HFFc6 (cell line): ENCODE measurements at regions not wholly inside any gene's neighbourhood (a gene's known extent, or its start where the extent isn't known, plus 50 kb on each side); places are given as distances from the start of the nearest gene placed in this dataset.
A peak's percentile ranks its signal among the peaks of the same experiment; 100 is the strongest.
"Not testable (repeated sequence)": the region's sequence is repeated elsewhere in the genome, so short reads cannot be mapped to it uniquely, and the experiment has no call there.

Experiments used
- DNase-seq: peaks from one replicate; pipeline ENCODE4 v3.0.0-alpha.2; 2018
- H3K27ac Mint-ChIP-seq: 2 replicates; pipeline ENCODE4 v1.8.0; 2020; ENCODE audit warnings: mild to moderate bottlenecking, mixed read lengths
- H3K27me3 Mint-ChIP-seq: 2 replicates; pipeline ENCODE4 v1.8.0; 2021; ENCODE audit warnings: mild to moderate bottlenecking, moderate library complexity, mixed read lengths; ENCODE audit not compliant: insufficient read depth
- H3K36me3 Mint-ChIP-seq: 2 replicates; pipeline ENCODE4 v1.8.0; 2021; ENCODE audit warnings: low read depth, mixed read lengths
- H3K4me1 Mint-ChIP-seq: 2 replicates; pipeline ENCODE4 v1.8.0; 2020; ENCODE audit warnings: low read depth, mixed read lengths
- H3K4me3 Mint-ChIP-seq: 2 replicates; pipeline ENCODE4 v1.8.0; 2020; ENCODE audit warnings: mild to moderate bottlenecking, moderate library complexity, mixed read lengths
- H3K9me3 Mint-ChIP-seq: 2 replicates; pipeline ENCODE4 v1.8.0; 2020; ENCODE audit warnings: mild to moderate bottlenecking, mixed read lengths
- TF ChIP-seq, protein P1 (sequence below): fragments of 200-600 bp; sonication (generic); IDR thresholded peaks from 2 replicates; pipeline ENCODE4 v1.5.0; 2021; ENCODE audit warnings: antibody characterized with exemption, mild to moderate bottlenecking

GRCh38 chr2:235430366-235431083, 63.3 kb upstream of the AGAP1 start:
- Mint-ChIP-seq H3K4me1 (peaks cover 6% of the 10 kb centered on the region; the same call in 1 of the 2 replicates), H3K4me3 (no peak overlapping the region), H3K27ac (no peak overlapping the region), H3K9me3 (no peaks in the 10 kb centered on the region; the same call in 1 of the 2 replicates), H3K36me3 (no peaks in the 10 kb centered on the region), H3K27me3 (peaks cover 8% of the 10 kb centered on the region)
- no peak for DNase-seq
- TF ChIP-seq, protein P1, sequence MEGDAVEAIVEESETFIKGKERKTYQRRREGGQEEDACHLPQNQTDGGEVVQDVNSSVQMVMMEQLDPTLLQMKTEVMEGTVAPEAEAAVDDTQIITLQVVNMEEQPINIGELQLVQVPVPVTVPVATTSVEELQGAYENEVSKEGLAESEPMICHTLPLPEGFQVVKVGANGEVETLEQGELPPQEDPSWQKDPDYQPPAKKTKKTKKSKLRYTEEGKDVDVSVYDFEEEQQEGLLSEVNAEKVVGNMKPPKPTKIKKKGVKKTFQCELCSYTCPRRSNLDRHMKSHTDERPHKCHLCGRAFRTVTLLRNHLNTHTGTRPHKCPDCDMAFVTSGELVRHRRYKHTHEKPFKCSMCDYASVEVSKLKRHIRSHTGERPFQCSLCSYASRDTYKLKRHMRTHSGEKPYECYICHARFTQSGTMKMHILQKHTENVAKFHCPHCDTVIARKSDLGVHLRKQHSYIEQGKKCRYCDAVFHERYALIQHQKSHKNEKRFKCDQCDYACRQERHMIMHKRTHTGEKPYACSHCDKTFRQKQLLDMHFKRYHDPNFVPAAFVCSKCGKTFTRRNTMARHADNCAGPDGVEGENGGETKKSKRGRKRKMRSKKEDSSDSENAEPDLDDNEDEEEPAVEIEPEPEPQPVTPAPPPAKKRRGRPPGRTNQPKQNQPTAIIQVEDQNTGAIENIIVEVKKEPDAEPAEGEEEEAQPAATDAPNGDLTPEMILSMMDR, result no peak

GRCh38 chr2:235432741-235433520, 60.9 kb upstream of the AGAP1 start:
- Mint-ChIP-seq H3K4me1 (peaks cover 6% of the 10 kb centered on the region; the same call in 1 of the 2 replicates), H3K27ac (no peak overlapping the region), H3K36me3 (no peaks in the 10 kb centered on the region), H3K9me3 (no peaks in the 10 kb centered on the region; the same call in 1 of the 2 replicates), H3K4me3 (no peak overlapping the region), H3K27me3 (peaks cover 5% of the 10 kb centered on the region)
- TF ChIP-seq, protein P1, result no peak
- no peak for DNase-seq

- peaks cover 6% of the 10 kb centered on the region; the same call in 1 of the 2 replicates for H3K4me1 Mint-ChIP-seq
- peak; percentile 48 for DNase-seq
- no peaks in the 10 kb centered on the region; the same call in 1 of the 2 replicates for H3K9me3 Mint-ChIP-seq
- no peak overlapping the region for H3K4me3 Mint-ChIP-seq
- TF ChIP-seq, protein P1, result peak; percentile 33; the same call in 1 of the 2 replicates
- peaks cover 8% of the 10 kb centered on the region for H3K27me3 Mint-ChIP-seq
- no peak overlapping the region for H3K27ac Mint-ChIP-seq
- no peaks in the 10 kb centered on the region for H3K36me3 Mint-ChIP-seq
Measured at GRCh38 chr2:235433860-235434259, 60.0 kb upstream of the AGAP1 start.

- H3K9me3 Mint-ChIP-seq, result peaks cover 15% of the 10 kb centered on the region; the same call in 1 of the 2 replicates
- no peaks in the 10 kb centered on the region for H3K4me1 Mint-ChIP-seq
- no peak overlapping the region for H3K27ac Mint-ChIP-seq
- no peak for DNase-seq
- H3K36me3 Mint-ChIP-seq, result no peaks in the 10 kb centered on the region
- H3K27me3 Mint-ChIP-seq, result peaks cover 8% of the 10 kb centered on the region; the same call in 1 of the 2 replicates
- no peak overlapping the region for H3K4me3 Mint-ChIP-seq
- TF ChIP-seq, protein P1, result no peak
Measured at GRCh38 chr2:235439959-235440662, 53.7 kb upstream of the AGAP1 start.

- not testable (repeated sequence) for H3K4me3 Mint-ChIP-seq, DNase-seq, H3K36me3 Mint-ChIP-seq, H3K4me1 Mint-ChIP-seq, H3K27ac Mint-ChIP-seq
- peaks cover 11% of the 10 kb centered on the region; the same call in 1 of the 2 replicates for H3K27me3 Mint-ChIP-seq
- H3K9me3 Mint-ChIP-seq, result peaks cover 15% of the 10 kb centered on the region; the same call in 1 of the 2 replicates
Measured at GRCh38 chr2:235443580-235443979, 50.3 kb upstream of the AGAP1 start.
